COLO668 (cell line): ENCODE measurements at regions not wholly inside any gene's neighbourhood (a gene's known extent, or its start where the extent isn't known, plus 50 kb on each side); places are given as distances from the start of the nearest gene placed in this dataset.
"Not testable (repeated sequence)": the region's sequence is repeated elsewhere in the genome, so short reads cannot be mapped to it uniquely, and the experiment has no call there.

Experiments
- DNase-seq: peaks from one replicate; lab custom pipeline; 2025; ENCODE audit not compliant: unreplicated experiment; lab: John Stamatoyannopoulos, UW

DNA sequence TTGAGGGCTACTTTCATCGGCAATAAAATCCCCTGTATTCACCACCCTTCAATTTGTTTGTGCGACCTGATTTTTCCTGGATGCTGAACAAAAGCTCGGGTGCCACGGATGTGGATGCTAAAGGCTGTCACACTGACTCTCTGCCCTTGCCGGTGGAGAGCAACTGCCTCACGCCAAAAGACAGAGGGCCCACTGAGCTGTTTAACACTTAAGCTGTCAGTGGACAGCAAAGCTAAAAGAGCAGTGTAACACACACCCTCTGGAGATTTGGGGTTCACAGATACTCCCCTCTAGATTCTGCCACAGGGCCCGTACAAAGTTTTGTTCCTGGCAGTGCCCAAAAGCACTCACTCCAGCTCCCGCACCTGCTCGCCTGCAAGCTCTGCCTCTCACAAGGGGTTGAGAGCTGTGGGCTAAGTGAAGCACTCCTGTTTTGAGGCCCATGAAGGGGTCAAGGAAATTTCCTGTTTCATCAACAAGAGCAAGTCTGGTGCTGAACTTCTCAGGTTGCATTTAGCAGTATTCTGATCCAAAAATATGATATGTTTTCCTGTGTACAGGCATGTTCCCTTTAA lies 1571.9 kb downstream of the ADGRL3 start:
- DNase-seq, result no peak

DNA sequence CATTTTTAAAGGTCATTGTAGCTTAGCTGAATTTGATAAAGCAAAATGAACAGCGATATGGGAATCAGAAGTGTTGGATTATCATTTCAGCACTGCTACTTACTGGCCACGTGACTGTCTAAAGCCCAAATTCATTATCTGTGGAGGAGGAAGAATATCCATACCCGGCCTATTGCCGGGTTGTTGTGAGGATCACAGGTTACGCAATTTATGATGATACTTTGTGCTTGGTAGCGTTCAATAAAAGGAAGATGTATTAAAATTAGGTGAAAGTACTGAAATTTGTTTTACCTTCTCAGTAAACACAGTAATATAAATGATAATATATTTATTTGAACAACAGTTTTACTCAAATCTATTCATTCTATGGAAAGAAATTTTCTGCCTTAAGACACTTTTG lies 1540.2 kb downstream of the ADGRL3 start:
- DNase-seq, result no peak

DNA sequence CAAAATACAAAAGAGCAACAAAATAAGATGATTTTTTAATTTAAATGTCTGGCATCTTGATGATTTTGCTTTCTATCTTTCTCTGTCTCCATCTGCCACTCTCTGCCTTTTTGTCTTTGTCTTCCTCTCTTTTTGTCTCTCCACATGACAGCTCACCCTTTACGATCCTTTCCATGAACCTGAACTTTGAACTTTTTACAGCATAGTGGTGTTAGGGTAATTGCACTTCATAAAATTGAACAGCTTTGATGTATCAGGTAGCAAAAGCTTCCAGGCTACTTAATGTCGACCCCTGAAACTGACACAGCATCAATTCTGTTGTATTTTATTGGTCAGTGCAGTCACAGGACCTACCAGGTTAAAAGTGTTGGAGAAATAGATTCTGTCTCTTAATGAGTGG lies 1517.0 kb downstream of the ADGRL3 start:
- no peak for DNase-seq

DNA sequence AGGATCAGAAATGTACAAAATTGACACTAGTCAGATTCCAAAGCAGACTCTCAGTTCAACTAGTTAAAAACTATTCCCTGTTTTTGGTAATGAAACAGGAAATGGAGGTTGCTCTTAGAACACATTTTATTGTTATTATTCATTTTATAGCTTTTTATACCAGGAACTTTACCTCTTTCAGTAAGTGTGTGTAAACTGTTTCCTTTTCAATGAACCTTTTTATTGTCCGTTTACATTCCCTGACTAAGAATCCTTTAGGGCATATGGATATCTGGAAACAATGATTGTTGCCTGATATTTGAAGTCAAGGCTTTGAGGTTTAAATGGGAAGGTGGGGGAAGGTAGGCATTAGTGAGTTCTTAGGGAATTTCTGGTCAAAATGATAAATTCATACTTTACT lies 1511.4 kb downstream of the ADGRL3 start:
- DNase-seq, result no peak

DNA sequence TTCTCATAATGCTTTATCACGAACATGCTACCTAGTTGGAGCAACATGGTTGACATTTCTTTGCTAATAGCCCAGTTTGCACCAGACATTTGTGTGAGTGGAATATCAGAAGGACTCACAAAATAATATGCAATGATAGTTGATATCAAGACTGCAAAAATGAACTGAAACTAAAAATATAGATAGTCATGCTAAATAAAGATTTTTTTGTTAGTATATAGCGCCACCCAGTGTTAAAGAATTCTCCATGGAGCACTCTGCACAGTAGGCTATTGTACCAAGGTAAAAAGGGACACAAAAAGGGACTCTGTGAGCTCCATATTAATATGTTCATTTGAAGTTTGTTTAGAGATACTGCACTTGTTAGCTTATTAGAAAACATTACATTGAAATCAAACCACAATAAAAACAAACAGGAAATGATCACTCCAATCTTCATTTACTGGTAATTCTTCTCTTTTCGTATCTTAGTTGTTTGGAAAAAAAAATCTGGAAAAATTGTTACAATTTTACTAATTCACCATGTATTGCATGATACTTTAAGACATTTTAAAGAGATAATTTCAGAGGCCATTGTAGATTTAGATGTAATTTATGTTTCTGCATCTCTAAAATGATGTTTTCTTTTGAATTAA lies 1509.6 kb downstream of the ADGRL3 start:
- no peak for DNase-seq

DNA sequence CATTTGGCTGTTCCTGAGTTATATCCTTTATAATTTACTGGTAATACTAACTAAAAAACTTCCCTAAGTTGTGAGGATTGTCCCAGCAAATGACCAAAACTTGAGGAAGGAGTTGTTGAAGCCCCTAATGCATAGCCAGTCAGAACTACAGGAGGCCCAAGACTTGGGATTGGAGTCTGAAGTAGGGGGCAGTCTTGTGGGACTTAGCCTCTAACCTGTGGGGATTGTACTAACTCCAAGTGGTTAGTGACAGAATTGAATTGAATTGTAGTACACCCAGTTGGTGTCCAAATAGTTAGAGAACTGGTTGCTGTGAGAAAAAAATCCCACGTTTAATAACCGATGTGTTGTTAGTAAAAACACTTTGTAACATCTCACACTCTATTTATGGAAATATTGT lies 1506.3 kb downstream of the ADGRL3 start:
- no peak for DNase-seq

DNA sequence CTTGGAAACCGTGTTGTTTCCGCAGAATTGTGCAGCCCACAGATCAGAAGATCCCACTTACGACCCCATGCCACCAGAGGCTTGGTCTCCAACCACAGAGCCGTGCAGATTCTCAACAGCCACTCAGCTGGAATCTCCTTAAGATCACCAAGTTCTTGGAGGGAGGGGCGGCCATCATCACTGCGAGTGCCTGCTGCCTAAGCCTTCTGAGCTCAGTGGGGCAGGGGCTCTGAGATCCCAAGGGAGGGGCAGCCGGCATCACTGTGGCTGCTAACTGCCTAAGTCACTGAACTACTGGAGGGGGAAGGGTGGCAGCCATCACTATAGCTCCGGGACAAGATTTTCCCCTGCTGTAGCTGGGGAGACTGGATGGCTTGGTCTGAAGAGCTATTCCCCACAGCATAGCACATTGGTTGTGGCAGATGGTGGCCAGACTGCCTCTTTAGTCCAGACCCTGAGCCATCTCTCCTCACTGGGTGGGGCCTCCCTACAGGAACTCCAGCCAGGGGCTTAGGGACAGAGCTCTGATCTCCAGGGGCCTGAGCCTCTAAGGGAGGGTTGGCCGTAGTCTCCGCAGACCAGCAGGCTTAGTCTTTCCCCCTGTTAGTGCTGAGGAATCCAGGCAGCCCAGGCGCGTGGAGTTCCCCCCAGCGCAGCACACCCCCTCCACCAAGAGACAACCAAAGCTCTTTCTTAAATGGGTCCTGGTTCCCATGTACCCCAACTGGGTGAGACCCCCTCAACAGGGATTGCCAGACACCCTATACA lies 1483.9 kb downstream of the ADGRL3 start:
- no peak for DNase-seq

DNA sequence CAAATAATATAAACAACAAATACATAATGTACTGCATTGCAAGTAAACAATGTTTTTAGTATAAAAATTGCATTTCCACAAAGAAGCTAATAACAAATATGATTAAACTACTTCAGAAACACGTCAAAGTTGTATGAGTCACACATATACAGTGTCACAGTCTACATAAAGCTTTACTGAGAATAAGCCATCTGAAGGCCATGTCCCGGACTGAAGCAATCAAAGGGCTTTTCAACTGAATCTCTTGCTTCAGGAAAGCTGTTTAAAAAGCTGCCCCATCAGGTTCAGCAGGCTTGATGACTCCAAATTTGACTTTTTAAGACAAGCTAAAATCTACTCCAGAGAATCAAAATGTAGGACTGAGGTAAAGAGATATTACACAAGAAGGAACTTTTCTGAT lies 1476.8 kb downstream of the ADGRL3 start:
- DNase-seq, result no peak

DNA sequence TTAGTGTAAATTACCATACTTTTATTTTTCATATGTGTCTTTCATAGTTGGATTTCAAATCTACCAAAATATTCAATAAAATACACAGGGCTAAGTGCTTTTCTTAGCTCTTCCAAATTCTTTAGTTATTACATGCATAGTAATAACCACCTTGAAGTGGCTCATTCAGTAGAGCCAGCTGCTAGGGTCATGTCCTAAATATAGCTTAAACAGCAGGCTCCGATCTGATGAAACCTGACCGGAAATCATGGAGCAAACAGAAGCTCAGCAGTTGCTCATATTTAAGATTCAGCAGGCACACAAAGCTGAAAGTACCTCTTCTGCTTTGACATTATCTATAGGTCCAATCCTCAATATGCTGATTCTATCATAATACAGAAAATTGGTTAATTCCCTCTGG lies 1470.4 kb downstream of the ADGRL3 start:
- DNase-seq, result no peak

DNA sequence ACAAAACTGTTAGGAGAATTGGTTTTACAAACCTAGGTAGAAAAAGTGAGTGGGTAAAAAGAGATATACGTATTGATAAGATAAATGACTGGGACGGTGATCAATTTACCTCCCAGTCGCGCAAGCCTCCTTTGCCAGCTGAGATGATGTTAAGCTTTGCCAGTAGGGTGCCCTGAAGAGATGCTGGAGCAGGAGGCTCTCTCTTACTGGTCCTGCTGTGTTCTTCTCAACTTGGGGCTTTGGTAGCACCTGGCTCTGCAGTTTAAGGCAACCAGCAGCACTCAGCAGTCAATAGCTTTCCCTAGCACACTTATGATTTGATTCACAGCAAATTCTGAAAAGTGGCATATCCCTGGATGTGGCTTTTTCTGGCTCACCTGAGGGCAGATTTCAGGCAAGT lies 1461.7 kb downstream of the ADGRL3 start:
- no peak for DNase-seq

DNA sequence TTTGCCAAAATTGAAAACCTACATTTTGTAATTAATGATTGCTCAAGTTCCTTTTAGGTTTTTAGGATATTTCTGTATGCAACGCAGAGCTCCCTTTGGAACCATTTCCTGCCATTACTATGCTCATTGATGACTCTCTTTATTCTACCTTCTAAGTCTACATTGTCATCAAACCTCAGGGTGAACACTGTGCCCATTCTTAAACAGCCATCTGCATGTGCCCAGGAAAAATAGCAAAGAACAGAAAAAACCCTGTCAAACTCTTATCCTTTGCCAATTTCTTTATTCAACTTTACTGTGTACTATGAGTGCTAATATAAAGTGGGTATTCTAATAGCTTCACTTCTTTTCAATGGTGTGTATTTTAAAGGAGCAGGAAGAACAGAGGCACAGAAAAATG lies 1455.9 kb downstream of the ADGRL3 start:
- no peak for DNase-seq

DNA sequence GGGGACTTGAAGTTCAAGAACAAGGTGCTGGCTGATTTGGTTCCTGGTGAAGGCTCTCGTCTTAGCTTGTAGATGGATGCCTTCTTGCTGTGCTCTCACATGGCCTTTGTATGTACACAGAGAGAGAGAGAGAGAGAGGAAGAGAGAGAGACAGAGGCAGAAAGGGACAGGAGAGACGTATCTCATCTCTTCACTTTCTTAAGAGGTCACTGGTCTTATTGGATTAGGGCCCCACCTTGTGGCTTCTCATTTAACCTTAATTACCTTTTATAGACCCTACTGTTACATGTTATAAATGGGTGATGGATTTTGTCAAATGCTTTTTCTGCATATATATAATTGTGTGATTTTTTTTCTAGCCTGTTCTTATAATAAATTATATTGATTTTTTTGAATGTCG lies 1444.2 kb downstream of the ADGRL3 start:
- DNase-seq, result no peak

DNA sequence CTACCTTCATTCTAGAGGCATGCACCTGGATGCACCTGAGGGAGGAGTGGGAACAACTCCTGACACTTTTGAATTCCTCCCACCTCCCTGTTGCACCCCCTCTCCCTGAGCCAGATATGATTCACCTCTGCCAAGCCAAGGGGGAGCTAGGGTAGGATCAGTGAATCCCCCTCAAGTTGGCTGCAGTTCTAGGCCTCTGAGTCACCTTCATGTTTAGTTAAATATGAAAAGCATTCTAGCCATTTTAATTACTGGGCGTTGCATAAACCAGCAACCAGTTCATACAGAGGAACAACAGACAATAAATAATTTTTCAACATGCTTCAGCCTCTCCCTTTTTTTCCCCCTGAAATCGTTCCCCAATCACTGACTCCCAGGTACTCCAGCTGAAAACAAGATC lies 1440.2 kb downstream of the ADGRL3 start:
- DNase-seq, result no peak

DNA sequence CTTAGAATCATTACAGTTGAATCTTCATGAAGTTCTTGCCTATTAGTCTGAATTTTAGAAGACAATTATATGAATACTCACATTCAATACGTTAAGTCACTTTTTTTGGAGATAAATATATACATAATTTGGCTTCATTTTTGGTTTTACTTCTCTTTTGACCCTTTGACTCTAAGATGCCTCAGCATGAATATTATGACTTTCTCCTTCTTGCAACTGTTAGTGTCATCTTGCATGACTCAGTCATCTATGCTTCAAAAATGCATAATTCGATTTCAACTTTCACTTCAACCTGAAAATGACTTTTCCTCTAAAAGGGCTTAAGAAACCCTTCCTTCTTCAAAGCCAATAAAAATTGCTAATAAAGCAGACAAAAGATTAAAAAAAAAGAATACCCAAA lies 1427.5 kb downstream of the ADGRL3 start:
- DNase-seq, result no peak

DNA sequence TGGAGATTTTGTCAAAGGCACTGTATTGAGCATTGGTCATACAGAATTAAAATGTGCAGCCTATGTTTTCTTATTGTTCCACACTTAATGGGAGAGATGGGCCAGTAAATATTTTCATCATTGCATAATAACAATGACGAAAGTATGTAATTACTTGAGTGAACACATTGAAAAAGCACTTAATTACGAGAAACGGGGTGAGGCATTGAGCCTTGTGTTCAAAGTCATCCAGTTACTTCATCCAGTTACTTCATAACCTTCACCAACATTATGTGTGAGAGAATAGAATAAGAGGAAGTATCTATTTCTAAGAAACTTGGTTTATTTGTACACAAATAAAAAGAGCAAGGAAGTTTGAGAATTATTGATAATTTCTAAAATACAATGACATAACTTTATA lies 1427.0 kb downstream of the ADGRL3 start:
- DNase-seq, result no peak

DNA sequence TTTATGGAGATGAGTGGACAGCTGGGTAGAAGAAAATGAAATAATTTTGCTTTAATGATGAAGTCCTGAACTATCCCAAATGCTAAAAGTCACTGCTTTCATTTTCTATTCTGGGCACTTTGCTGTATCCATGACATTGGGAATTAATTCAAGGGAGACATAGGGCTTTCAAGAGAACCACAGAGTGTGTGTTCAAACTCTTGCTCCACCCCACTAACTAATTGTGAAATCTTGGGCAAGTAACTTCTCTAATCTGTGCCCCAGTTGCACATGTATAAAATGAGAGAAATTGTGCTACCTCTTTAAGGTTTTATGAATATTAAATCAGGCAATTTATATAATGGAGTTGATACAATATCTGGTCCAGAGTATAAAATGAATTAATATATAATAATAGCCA lies 1422.0 kb downstream of the ADGRL3 start:
- no peak for DNase-seq

DNA sequence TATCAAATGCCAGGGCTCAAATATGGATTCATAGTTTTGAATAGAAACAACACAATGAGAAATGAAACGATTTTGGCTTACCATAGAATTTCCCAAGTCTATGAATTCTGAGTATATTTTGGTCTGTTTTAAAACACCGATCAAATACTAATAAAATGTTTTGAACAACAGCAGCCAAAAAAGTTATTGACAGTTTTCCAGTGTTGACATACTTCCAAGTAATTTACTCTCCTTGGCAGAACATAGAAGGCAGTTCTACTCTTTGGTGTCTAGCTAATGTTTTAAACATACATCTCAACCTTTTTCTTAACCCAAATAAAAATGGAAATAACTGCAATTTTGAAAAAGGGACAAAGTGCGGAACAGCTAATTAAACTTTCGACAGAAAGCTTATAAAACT lies 1419.8 kb downstream of the ADGRL3 start:
- no peak for DNase-seq

DNA sequence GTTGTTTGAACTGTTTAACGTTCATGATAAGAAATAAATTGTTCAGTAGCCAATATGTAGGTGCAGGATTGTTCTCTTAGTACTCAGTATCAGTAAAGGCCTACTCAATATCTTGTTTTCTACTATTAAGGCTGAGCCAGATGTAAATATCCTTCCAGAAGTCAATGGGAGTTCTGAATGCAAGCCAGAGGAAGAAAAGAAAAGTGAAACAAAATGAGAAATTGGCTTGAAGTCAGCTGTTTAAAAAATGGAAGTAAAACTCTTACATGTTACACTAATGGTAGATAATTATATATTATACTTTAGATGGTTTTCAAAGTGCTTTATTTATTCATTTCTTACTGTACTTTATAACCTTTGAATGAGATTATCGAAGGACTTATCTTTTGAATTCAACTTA lies 1417.9 kb downstream of the ADGRL3 start:
- no peak for DNase-seq

DNA sequence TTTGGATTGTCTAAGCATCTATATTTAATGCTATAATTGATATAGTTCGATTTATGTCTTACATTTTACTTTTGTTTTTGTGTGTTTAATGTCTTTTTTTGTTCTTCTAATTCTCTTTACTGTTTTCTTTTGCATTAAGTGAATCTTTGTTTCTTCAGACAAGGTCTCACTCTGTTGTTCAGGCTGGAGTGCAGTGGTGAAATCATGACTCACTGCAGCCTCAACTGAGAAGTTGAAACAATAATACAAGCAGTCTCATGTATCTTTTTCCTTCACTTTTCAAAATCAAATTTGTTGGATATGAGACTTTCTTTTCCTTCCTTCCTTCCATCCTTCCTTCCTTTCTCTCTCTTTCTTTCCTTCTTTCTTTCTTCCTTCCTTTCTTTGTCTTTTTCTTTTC lies 1401.6 kb downstream of the ADGRL3 start:
- DNase-seq, result no peak

DNA sequence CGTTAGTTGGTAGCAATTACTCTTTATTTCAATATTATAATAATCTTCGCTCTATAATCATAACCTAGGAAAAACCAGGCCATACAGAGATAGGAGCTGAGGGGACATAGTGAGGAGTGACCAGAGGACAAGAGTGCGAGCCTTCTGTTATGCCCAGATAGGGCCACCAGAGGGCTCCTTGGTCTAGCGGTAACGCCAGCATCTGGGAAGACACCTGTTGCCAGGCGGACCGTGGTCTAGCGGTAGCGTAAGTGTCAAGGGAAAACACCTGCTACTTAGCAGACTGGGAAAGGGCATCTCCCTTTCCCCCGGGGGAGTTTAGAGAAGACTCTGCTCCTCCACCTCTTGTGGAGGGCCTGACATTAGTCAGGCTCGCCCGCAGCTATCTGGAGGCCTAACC lies 1395.1 kb downstream of the ADGRL3 start:
- DNase-seq, result not testable (repeated sequence)

DNA sequence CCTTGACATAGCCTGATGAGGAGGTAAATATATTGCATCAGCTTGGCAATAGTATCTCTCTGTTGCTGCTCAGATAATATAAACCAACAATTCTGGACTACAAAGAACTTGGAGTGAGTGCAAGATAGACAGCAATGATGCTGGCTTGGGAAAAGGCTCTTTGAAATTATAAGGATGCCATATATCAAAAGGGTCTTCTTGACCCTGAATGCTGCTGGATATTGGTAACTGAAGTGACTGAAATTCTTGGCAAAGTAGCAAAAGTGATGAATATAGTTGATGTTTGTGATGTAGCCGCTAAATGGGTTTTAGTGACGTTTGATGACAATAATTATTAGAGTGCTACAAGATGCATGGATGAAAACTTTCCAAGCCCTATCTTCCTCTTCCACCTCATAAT lies 1391.6 kb downstream of the ADGRL3 start:
- DNase-seq, result no peak

DNA sequence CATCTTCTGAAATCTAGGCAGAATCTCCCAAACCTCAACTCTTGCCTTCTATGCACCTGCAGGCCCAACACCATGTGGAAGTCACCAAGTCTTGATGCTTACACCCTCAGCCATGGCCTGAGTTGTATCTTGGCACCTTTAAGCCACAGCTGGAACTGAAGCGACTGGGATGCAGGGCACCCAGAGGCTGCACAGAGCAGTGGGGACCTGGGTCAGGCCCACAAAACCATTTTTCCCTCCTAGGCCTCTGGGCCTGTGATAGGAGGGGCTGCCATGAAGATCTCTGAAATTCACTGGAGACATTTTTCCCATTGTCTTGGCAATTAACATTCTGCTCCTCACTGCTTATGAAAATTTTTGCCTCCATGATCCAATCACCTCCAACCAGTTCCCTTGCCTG lies 1388.5 kb downstream of the ADGRL3 start:
- no peak for DNase-seq

DNA sequence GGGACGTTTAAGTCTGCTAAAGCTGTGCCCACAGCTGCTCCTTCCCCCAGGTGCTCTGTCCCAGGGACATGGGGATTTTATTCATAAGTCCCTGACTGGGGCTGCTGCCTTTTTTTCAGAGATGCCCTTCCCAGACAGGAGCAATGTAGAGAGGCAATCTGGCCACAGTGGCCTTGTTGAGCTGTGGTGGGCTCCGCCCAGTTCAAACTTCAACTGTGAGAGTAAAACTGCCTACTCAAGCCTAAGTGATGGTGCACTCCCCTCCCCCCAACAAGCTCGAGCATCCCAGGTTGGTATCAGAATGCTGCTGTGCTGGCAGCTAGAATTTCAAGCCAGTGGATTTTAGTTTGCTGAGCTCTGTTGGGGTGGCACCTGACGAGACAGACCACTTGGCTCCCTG lies 1371.4 kb downstream of the ADGRL3 start:
- no peak for DNase-seq
